IMR-90 (cell line): ENCODE measurements at regions not wholly inside any gene's neighbourhood (a gene's known extent, or its start where the extent isn't known, plus 50 kb on each side); places are given as distances from the start of the nearest gene placed in this dataset.

Experiments used
- CEBPB ChIP-seq: IDR thresholded peaks from 2 replicates; pipeline ENCODE4 v1.6.1; 2012; ENCODE audit warnings: low read depth, low read length, improper control_type of control experiment
- CHD1 ChIP-seq: IDR thresholded peaks from 2 replicates; pipeline ENCODE4 v1.6.1; 2012; ENCODE audit warnings: low read depth, low read length, improper control_type of control experiment
- FOS ChIP-seq: fragments of 150-350 bp; IDR thresholded peaks from 2 replicates; pipeline ENCODE4 v1.6.1; 2016; ENCODE audit warnings: low read depth, low read length
- MAFK ChIP-seq: IDR thresholded peaks from 2 replicates; pipeline ENCODE4 v1.6.1; 2012; ENCODE audit warnings: low read depth, low read length, improper control_type of control experiment
- MAZ ChIP-seq: IDR thresholded peaks from 2 replicates; pipeline ENCODE4 v1.6.1; 2012; ENCODE audit warnings: low read depth, mild to moderate bottlenecking, low read length, improper control_type of control experiment, moderate library complexity, borderline replicate concordance
- MXI1 ChIP-seq: IDR thresholded peaks from 2 replicates; pipeline ENCODE4 v1.6.1; 2012; ENCODE audit warnings: low read depth, mild to moderate bottlenecking, low read length, moderate library complexity, borderline replicate concordance
- POLR2A ChIP-seq: IDR thresholded peaks from 2 replicates; pipeline ENCODE4 v1.6.1; 2012; ENCODE audit warnings: mild to moderate bottlenecking, low read depth, low read length
- RAD21 ChIP-seq: IDR thresholded peaks from 2 replicates; pipeline ENCODE4 v1.6.1; 2012; ENCODE audit warnings: low read length, improper control_type of control experiment
- RCOR1 ChIP-seq: IDR thresholded peaks from 2 replicates; pipeline ENCODE4 v1.6.1; 2012; ENCODE audit warnings: mild to moderate bottlenecking, low read length, improper control_type of control experiment; ENCODE audit not compliant: insufficient replicate concordance
- SMC3 ChIP-seq: fragments of 150-350 bp; IDR thresholded peaks from 2 replicates; pipeline ENCODE4 v1.6.1; 2016; ENCODE audit warnings: low read depth, mild to moderate bottlenecking, antibody characterized with exemption, low read length, moderate library complexity
- TF ChIP-seq, protein P1 (sequence below): conservative IDR thresholded peaks from 2 replicates; pipeline ENCODE4 v1.5.1; 2012; ENCODE audit warnings: mild to moderate bottlenecking, low read depth, low read length, improper control_type of control experiment
- TF ChIP-seq, protein P2 (sequence below): fragments of 150-350 bp; IDR thresholded peaks from 2 replicates; pipeline ENCODE4 v1.6.1; 2017; ENCODE audit warnings: mild to moderate bottlenecking, antibody characterized with exemption, low read length, low read depth
- TF ChIP-seq, protein P3 (sequence below): fragments of 150-350 bp; IDR thresholded peaks from 2 replicates; pipeline ENCODE4 v1.6.1; 2016; ENCODE audit warnings: low read depth, mild to moderate bottlenecking, low read length, moderate library complexity, borderline replicate concordance

DNA sequence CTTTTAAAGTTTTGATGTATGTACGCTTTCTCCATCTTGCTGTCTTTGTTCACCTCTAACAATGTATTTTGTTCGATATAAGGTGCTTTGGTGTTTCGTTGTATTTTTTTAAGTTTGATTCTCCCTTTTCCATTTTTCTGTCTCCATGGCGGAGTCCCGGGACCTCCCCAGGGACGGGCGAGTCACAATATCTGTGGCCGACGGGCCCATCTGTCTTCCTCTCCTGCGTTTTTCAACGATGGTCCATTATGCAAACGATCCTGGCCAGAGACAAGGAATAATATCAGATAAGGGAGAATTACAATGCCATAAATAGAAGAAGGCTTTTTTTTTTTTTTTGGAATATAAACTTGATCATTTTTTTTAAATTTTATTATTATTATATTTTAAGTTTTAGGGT is 112.3 kb upstream of the SHOX start:
- TF ChIP-seq, protein P1, sequence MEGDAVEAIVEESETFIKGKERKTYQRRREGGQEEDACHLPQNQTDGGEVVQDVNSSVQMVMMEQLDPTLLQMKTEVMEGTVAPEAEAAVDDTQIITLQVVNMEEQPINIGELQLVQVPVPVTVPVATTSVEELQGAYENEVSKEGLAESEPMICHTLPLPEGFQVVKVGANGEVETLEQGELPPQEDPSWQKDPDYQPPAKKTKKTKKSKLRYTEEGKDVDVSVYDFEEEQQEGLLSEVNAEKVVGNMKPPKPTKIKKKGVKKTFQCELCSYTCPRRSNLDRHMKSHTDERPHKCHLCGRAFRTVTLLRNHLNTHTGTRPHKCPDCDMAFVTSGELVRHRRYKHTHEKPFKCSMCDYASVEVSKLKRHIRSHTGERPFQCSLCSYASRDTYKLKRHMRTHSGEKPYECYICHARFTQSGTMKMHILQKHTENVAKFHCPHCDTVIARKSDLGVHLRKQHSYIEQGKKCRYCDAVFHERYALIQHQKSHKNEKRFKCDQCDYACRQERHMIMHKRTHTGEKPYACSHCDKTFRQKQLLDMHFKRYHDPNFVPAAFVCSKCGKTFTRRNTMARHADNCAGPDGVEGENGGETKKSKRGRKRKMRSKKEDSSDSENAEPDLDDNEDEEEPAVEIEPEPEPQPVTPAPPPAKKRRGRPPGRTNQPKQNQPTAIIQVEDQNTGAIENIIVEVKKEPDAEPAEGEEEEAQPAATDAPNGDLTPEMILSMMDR, result no peak
- TF ChIP-seq POLR2A (no peak), CHD1 (no peak), MXI1 (no peak), RAD21 (no peak), CEBPB (no peak), SMC3 (no peak), RCOR1 (no peak), MAFK (no peak), MAZ (no peak), FOS (no peak)
- TF ChIP-seq, protein P2, sequence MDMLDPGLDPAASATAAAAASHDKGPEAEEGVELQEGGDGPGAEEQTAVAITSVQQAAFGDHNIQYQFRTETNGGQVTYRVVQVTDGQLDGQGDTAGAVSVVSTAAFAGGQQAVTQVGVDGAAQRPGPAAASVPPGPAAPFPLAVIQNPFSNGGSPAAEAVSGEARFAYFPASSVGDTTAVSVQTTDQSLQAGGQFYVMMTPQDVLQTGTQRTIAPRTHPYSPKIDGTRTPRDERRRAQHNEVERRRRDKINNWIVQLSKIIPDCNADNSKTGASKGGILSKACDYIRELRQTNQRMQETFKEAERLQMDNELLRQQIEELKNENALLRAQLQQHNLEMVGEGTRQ, result no peak
- TF ChIP-seq, protein P3, sequence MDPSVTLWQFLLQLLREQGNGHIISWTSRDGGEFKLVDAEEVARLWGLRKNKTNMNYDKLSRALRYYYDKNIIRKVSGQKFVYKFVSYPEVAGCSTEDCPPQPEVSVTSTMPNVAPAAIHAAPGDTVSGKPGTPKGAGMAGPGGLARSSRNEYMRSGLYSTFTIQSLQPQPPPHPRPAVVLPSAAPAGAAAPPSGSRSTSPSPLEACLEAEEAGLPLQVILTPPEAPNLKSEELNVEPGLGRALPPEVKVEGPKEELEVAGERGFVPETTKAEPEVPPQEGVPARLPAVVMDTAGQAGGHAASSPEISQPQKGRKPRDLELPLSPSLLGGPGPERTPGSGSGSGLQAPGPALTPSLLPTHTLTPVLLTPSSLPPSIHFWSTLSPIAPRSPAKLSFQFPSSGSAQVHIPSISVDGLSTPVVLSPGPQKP, result no peak
